HCT116 (cell line): ENCODE measurements at regions not wholly inside any gene's neighbourhood (a gene's known extent, or its start where the extent isn't known, plus 50 kb on each side); places are given as distances from the start of the nearest gene placed in this dataset.

ENCODE experiments used
- ATAC-seq: fragments of 200-7000 bp; cut with Tn5 transposase; 2 replicates; pipeline ENCODE4 v1.9.1; 2020; ENCODE audit warnings: mild to moderate bottlenecking, moderate library complexity
- BruUV-seq: library from RNA; stranded (reverse); fragments of 400-500 nt; replicated peaks from 2 replicates; lab custom pipeline; 2021; lab: Mats Ljungman, UMichigan
- CTCF ChIA-PET: fragments of 300-600 bp; sonication (Branson Sonifier 250); formaldehyde crosslinking; loops from one replicate; lab custom pipeline; 2021; ENCODE audit warnings: antibody characterized with exemption; lab: Charles Lee
- POLR2A ChIA-PET: fragments of 300-600, 350-600 bp; sonication (Branson Sonifier 250); formaldehyde crosslinking; loops from one replicate; lab custom pipeline; 2021; ENCODE audit warnings: antibody characterized with exemption; lab: Charles Lee
- RAD21 ChIA-PET, 2 experiments: fragments of 300-600 bp; sonication (Branson Sonifier 250); formaldehyde crosslinking; loops; one replicate each; lab custom pipeline; 2023; ENCODE audit warnings: low total read pairs in 2 of 2; ENCODE audit not compliant: uncharacterized antibody in 2 of 2, unreplicated experiment in 2 of 2, low non-redundant PET in 1 of 2; lab: Charles Lee
- DNase-seq: peaks from one replicate; pipeline ENCODE4 v3.0.0-alpha.2; 2010; ENCODE audit warnings: low read depth, low spot score
- H2AFZ ChIP-seq: fragments of 200-600 bp; shearing (Covaris generic), sonication (generic); 2 replicates; pipeline ENCODE4 v1.6.1; 2017; ENCODE audit warnings: low read depth, mixed run types, mixed read lengths, antibody characterized with exemption, low read length; ENCODE audit not compliant: poor library complexity, severe bottlenecking
- H3K27ac ChIP-seq: 2 replicates; pipeline ENCODE4 v1.5.1; 2012; ENCODE audit warnings: low read depth, low read length
- H3K27me3 ChIP-seq: fragments of 200-600 bp; sonication (generic); 2 replicates; pipeline ENCODE4 v1.6.1; 2016; ENCODE audit warnings: mixed run types, low read length, mixed read lengths; ENCODE audit not compliant: insufficient read depth
- H3K36me3 ChIP-seq, 2 experiments: fragments of 200-500 bp in 1 of 2; fragments of 200-600 bp in 1 of 2; sonication (Bioruptor generic) in 1 of 2; sonication (generic) in 1 of 2; 2 replicates each; pipeline versions ENCODE4 v1.5.1 to v1.6.1; 2014 to 2016; ENCODE audit warnings: low read length in 2 of 2, inconsistent platforms in 1 of 2, mixed read lengths in 1 of 2, mixed run types in 1 of 2; ENCODE audit not compliant: insufficient read depth in 2 of 2, control insufficient read depth in 1 of 2
- H3K4me1 ChIP-seq, 2 experiments: fragments of 200-600 bp in 1 of 2; sonication (generic) in 1 of 2; 2 replicates each; pipeline versions ENCODE4 v1.5.1 to v1.6.1; 2012 to 2017; ENCODE audit warnings: low read length in 2 of 2, inconsistent platforms in 1 of 2, mild to moderate bottlenecking in 1 of 2, mixed read lengths in 1 of 2, mixed run types in 1 of 2, moderate library complexity in 1 of 2; ENCODE audit not compliant: insufficient read depth in 2 of 2, control insufficient read depth in 1 of 2
- H3K4me2 ChIP-seq: fragments of 200-600 bp; sonication (generic); 2 replicates; pipeline ENCODE4 v1.6.1; 2017; ENCODE audit warnings: mixed run types, low read length, mixed read lengths
- H3K4me3 ChIP-seq, 2 experiments: fragments of 200-600 bp in 1 of 2; sonication (generic) in 1 of 2; replicated peaks in 1 of 2; 2 replicates each; pipeline ENCODE4 v1.5.1; 2011 to 2016; ENCODE audit warnings: low read length in 2 of 2, control low read depth in 1 of 2, low read depth in 1 of 2, mild to moderate bottlenecking in 1 of 2, mixed read lengths in 1 of 2, mixed run types in 1 of 2
- H3K79me2 ChIP-seq: fragments of 200-600 bp; sonication (generic); 2 replicates; pipeline ENCODE4 v1.6.1; 2017; ENCODE audit warnings: mild to moderate bottlenecking, mixed run types, low read length, moderate library complexity, mixed read lengths; ENCODE audit not compliant: insufficient read depth
- H3K9ac ChIP-seq: fragments of 200-600 bp; sonication (generic); 2 replicates; pipeline ENCODE4 v1.6.1; 2016; ENCODE audit warnings: low read length, mixed read lengths
- H3K9me2 ChIP-seq: fragments of 200-600 bp; sonication (generic), shearing (Covaris generic); 2 replicates; pipeline ENCODE4 v1.6.1; 2017; ENCODE audit warnings: mixed run types, mild to moderate bottlenecking, moderate library complexity; ENCODE audit not compliant: insufficient read depth
- H3K9me3 ChIP-seq, 2 experiments: fragments of 200-500 bp in 1 of 2; fragments of 200-600 bp in 1 of 2; sonication (Bioruptor generic) in 1 of 2; sonication (generic) in 1 of 2; 2 replicates each; pipeline ENCODE4 v1.6.1; 2014 to 2017; ENCODE audit warnings: low read length in 2 of 2, mixed read lengths in 2 of 2, inconsistent platforms in 1 of 2, low read depth in 1 of 2, mild to moderate bottlenecking in 1 of 2, mixed run types in 1 of 2, moderate library complexity in 1 of 2; ENCODE audit not compliant: control insufficient read depth in 1 of 2, insufficient read depth in 1 of 2
- H4K20me1 ChIP-seq: fragments of 200-600 bp; sonication (generic), shearing (Covaris generic); 2 replicates; pipeline ENCODE4 v1.6.1; 2017; ENCODE audit warnings: mixed run types, mild to moderate bottlenecking, moderate library complexity; ENCODE audit not compliant: insufficient read depth
- POLR2AphosphoS5 ChIP-seq: IDR thresholded peaks from 2 replicates; pipeline ENCODE4 v1.6.1; 2011; ENCODE audit warnings: mild to moderate bottlenecking, low read depth, low read length, moderate library complexity
- RAD21 ChIP-seq: IDR thresholded peaks from 2 replicates; pipeline ENCODE4 v1.6.1; 2012; ENCODE audit warnings: low read depth, mild to moderate bottlenecking
- SP1 ChIP-seq: IDR thresholded peaks from 2 replicates; pipeline ENCODE4 v1.6.1; 2012; ENCODE audit warnings: low read depth
- intact Hi-C: fragments of 100-400 bp; cut with micrococcal nuclease; formaldehyde crosslinking; loops from 2 replicates; pipeline ENCODE4 v1.10.0; 2022
- TF ChIP-seq, protein P1 (sequence below): IDR thresholded peaks from 2 replicates; pipeline ENCODE4 v1.6.1; 2012
- TF ChIP-seq, protein P2 (sequence below): IDR thresholded peaks from 2 replicates; pipeline ENCODE4 v1.6.1; 2012; ENCODE audit warnings: low read depth

DNA sequence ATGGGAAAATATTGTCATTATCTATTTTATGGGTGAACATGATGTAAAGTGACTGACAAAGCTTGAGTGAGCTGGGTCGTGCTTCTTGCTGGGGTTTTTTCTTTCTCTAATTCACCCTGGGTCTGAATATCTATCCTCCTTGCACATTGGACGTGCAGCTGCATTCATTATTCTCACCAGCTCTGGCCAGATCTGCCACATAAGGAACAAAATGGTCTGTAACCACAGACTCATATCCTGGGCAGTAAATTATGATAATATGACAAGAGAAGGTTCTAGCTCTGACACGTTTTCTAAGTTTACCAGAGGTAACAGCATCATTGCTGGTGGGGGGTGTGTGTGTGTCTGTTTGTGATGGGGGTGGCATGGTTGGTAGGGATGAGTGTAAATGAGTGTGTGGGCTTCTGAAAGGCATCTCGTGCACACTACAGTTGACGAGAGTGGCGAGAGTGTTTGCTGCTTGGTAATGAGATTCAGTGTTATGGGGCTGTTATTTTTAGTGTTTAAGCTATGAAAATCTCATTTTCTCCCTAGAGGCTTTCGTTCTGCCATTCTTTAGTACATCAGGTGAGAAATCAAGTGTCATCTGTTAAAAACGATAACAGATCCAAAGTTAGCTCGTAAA, 418.4 kb downstream of the PDCD6IP start:
- TF ChIP-seq, protein P1, sequence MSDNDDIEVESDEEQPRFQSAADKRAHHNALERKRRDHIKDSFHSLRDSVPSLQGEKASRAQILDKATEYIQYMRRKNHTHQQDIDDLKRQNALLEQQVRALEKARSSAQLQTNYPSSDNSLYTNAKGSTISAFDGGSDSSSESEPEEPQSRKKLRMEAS, result no peak
- TF ChIP-seq SP1, result no peak
- TF ChIP-seq, protein P2, sequence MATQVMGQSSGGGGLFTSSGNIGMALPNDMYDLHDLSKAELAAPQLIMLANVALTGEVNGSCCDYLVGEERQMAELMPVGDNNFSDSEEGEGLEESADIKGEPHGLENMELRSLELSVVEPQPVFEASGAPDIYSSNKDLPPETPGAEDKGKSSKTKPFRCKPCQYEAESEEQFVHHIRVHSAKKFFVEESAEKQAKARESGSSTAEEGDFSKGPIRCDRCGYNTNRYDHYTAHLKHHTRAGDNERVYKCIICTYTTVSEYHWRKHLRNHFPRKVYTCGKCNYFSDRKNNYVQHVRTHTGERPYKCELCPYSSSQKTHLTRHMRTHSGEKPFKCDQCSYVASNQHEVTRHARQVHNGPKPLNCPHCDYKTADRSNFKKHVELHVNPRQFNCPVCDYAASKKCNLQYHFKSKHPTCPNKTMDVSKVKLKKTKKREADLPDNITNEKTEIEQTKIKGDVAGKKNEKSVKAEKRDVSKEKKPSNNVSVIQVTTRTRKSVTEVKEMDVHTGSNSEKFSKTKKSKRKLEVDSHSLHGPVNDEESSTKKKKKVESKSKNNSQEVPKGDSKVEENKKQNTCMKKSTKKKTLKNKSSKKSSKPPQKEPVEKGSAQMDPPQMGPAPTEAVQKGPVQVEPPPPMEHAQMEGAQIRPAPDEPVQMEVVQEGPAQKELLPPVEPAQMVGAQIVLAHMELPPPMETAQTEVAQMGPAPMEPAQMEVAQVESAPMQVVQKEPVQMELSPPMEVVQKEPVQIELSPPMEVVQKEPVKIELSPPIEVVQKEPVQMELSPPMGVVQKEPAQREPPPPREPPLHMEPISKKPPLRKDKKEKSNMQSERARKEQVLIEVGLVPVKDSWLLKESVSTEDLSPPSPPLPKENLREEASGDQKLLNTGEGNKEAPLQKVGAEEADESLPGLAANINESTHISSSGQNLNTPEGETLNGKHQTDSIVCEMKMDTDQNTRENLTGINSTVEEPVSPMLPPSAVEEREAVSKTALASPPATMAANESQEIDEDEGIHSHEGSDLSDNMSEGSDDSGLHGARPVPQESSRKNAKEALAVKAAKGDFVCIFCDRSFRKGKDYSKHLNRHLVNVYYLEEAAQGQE, result no peak
- TF ChIP-seq POLR2AphosphoS5, result no peak
- TF ChIP-seq RAD21, result no peak
- no TSS peak for BruUV-seq
- 0 out of 2 replicates have a peak, but pooled peaks cover 13% of the 10 kb centered on the region for H3K27me3 ChIP-seq
- no peak overlapping the region for H2AFZ ChIP-seq
- DNase-seq (no peak), ATAC-seq (no peak)
- no peak overlapping the region for H3K4me3 ChIP-seq
- POLR2A ChIA-PET, result no interaction called here
- H3K27ac ChIP-seq, result no peak overlapping the region
- no peak overlapping the region for H3K9ac ChIP-seq
- no peaks in the 10 kb centered on the region for H3K36me3 ChIP-seq
- no peaks in the 10 kb centered on the region for H3K9me3 ChIP-seq
- no peaks in the 10 kb centered on the region for H3K4me1 ChIP-seq
- H4K20me1 ChIP-seq, result no peaks in the 10 kb centered on the region
- H3K79me2 ChIP-seq, result no peaks in the 10 kb centered on the region
- no peaks in the 10 kb centered on the region for H3K9me2 ChIP-seq
- intact Hi-C loops, result no loop called here
- RAD21 ChIA-PET, result no interaction called here
- CTCF ChIA-PET, result no interaction called here
- H3K4me2 ChIP-seq, result no peak overlapping the region
